Stomach (tissue), 4 donors: ENCODE measurements at regions not wholly inside any gene's neighbourhood (a gene's known extent, or its start where the extent isn't known, plus 50 kb on each side); places are given as distances from the start of the nearest gene placed in this dataset.

Experiments used
- EP300 ChIP-seq: sonication (generic); formaldehyde crosslinking; IDR thresholded peaks from one replicate; pipeline ENCODE4 v1.6.1; 2017; ENCODE audit warnings: antibody characterized with exemption
- POLR2A ChIP-seq, 4 donors: fragments of 450-650 bp; IDR thresholded peaks; one replicate each; pipeline ENCODE4 v1.6.1; 2016; ENCODE audit warnings: antibody characterized with exemption in 4 of 4, control low read depth in 2 of 4, mild to moderate bottlenecking in 1 of 4, moderate library complexity in 1 of 4
- POLR2AphosphoS5 ChIP-seq, 3 donors: sonication (generic); formaldehyde crosslinking; IDR thresholded peaks; one replicate each; pipeline ENCODE4 v1.6.1; 2016; ENCODE audit warnings: antibody characterized with exemption in 3 of 3
- TF ChIP-seq, protein P1 (sequence below), 7 experiments: fragments of 450-650 bp in 4 of 7; fragments of 200-600 bp in 3 of 7; sonication (generic) in 3 of 7; IDR thresholded peaks; one replicate each; pipeline ENCODE4 v1.5.1; 2016 to 2019; ENCODE audit warnings: antibody characterized with exemption in 7 of 7, control low read depth in 2 of 7, mild to moderate bottlenecking in 1 of 7

- TF ChIP-seq, protein P1, sequence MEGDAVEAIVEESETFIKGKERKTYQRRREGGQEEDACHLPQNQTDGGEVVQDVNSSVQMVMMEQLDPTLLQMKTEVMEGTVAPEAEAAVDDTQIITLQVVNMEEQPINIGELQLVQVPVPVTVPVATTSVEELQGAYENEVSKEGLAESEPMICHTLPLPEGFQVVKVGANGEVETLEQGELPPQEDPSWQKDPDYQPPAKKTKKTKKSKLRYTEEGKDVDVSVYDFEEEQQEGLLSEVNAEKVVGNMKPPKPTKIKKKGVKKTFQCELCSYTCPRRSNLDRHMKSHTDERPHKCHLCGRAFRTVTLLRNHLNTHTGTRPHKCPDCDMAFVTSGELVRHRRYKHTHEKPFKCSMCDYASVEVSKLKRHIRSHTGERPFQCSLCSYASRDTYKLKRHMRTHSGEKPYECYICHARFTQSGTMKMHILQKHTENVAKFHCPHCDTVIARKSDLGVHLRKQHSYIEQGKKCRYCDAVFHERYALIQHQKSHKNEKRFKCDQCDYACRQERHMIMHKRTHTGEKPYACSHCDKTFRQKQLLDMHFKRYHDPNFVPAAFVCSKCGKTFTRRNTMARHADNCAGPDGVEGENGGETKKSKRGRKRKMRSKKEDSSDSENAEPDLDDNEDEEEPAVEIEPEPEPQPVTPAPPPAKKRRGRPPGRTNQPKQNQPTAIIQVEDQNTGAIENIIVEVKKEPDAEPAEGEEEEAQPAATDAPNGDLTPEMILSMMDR (IDR thresholded peaks at IDR 0.05) = no peak
- no peak for TF ChIP-seq POLR2A (IDR thresholded peaks at IDR 0.05)
- TF ChIP-seq POLR2AphosphoS5 (IDR thresholded peaks at IDR 0.05) = no peak
- TF ChIP-seq EP300 = no peak
Observed at GRCh38 chr16:14377326-14377725, 252.7 kb downstream of the PARN start.
